Endothelial cell of umbilical vein (primary cell): ENCODE measurements at regions not wholly inside any gene's neighbourhood (a gene's known extent, or its start where the extent isn't known, plus 50 kb on each side); places are given as distances from the start of the nearest gene placed in this dataset.

ENCODE experiments used
- BruUV-seq: library from RNA; stranded (reverse); fragments of 400-500 nt; replicated peaks from 2 replicates; lab custom pipeline; 2021; lab: Mats Ljungman, UMichigan
- CTCF ChIA-PET: fragments of 300-600, 350-600 bp; sonication (Branson Sonifier 250); formaldehyde crosslinking; loops from one replicate; lab custom pipeline; 2021; ENCODE audit warnings: antibody characterized with exemption, inconsistent platforms; lab: Charles Lee
- POLR2A ChIA-PET: fragments of 300-600, 350-600 bp; sonication (Branson Sonifier 250); formaldehyde crosslinking; loops from one replicate; lab custom pipeline; 2021; ENCODE audit warnings: antibody characterized with exemption, inconsistent platforms; lab: Charles Lee
- DNase-seq: peaks from one replicate; pipeline ENCODE4 v3.0.0-alpha.2; 2011; ENCODE audit warnings: low read depth, low spot score
- FAIRE-seq: peaks from 2 replicates; lab custom pipeline; 2011; peaks lifted over from hg19 to GRCh38; lab: Jason Lieb, UNC
- H2AFZ ChIP-seq: 2 replicates; pipeline ENCODE4 v1.6.0; 2012; ENCODE audit warnings: low read depth, low read length, control low read depth, inconsistent platforms
- H3K27ac ChIP-seq: 2 replicates; pipeline ENCODE4 v1.5.1; 2011; ENCODE audit warnings: low read depth, mild to moderate bottlenecking, control low read depth, low read length, moderate library complexity; ENCODE audit not compliant: insufficient read depth
- H3K27me3 ChIP-seq, 2 experiments: 2 replicates each; pipeline versions ENCODE4 v1.6.0 to v1.6.1; 2011; ENCODE audit warnings: low read length in 2 of 2, mixed read lengths in 1 of 2; ENCODE audit not compliant: control insufficient read depth in 2 of 2, insufficient read depth in 2 of 2
- H3K36me3 ChIP-seq, 2 experiments: 2 replicates in 1 of 2; 3 replicates in 1 of 2; pipeline ENCODE4 v1.5.1; 2011; ENCODE audit warnings: low read length in 2 of 2, mild to moderate bottlenecking in 1 of 2, moderate library complexity in 1 of 2; ENCODE audit not compliant: control insufficient read depth in 2 of 2, insufficient read depth in 2 of 2; ENCODE audit errors: extremely low read depth in 1 of 2
- H3K4me1 ChIP-seq: 3 replicates; pipeline ENCODE4 v1.5.1; 2011; ENCODE audit warnings: mild to moderate bottlenecking, low read length; ENCODE audit not compliant: control insufficient read depth, insufficient read depth; ENCODE audit errors: extremely low read depth
- H3K4me2 ChIP-seq: 2 replicates; pipeline ENCODE4 v1.6.1; 2011; ENCODE audit warnings: low read length, control low read depth, mixed read lengths; ENCODE audit not compliant: insufficient read depth
- H3K4me3 ChIP-seq, 3 experiments: fragments of 200-600 bp in 1 of 3; sonication (generic), shearing (Covaris generic) in 1 of 3; replicated peaks in 1 of 3; 2 replicates each; pipeline ENCODE4 v1.5.1; 2011 to 2016; ENCODE audit warnings: control low read depth in 3 of 3, low read length in 3 of 3, mild to moderate bottlenecking in 2 of 3, inconsistent platforms in 1 of 3, low read depth in 1 of 3, moderate library complexity in 1 of 3; ENCODE audit not compliant: insufficient read depth in 1 of 3
- H3K79me2 ChIP-seq: 2 replicates; pipeline ENCODE4 v1.6.0; 2012; ENCODE audit warnings: low read length, inconsistent platforms; ENCODE audit not compliant: control insufficient read depth, insufficient read depth
- H3K9ac ChIP-seq: replicated peaks from 2 replicates; pipeline ENCODE3; 2011; ENCODE audit warnings: low read length, control low read depth; ENCODE audit not compliant: insufficient read depth; ENCODE audit errors: extremely low read depth
- H3K9me1 ChIP-seq: replicated peaks from 3 replicates; pipeline ENCODE4 v1.6.0; 2011; ENCODE audit warnings: mild to moderate bottlenecking, low read length; ENCODE audit not compliant: control insufficient read depth, insufficient read depth; ENCODE audit errors: extremely low read depth
- H3K9me3 ChIP-seq: replicated peaks from 2 replicates; pipeline ENCODE4 v1.5.1; 2012; ENCODE audit warnings: low read length, inconsistent platforms; ENCODE audit not compliant: control insufficient read depth, insufficient read depth
- H4K20me1 ChIP-seq: replicated peaks from 2 replicates; pipeline ENCODE3; 2011; ENCODE audit warnings: mild to moderate bottlenecking, low read length; ENCODE audit not compliant: control insufficient read depth, insufficient read depth; ENCODE audit errors: extremely low read depth
- EZH2 ChIP-seq: IDR thresholded peaks from 2 replicates; pipeline ENCODE4 v1.6.1; 2012; ENCODE audit warnings: borderline replicate concordance, low read depth, mild to moderate bottlenecking, moderate library complexity, low read length, inconsistent platforms; ENCODE audit not compliant: severe bottlenecking
- FOS ChIP-seq: IDR thresholded peaks from 2 replicates; pipeline ENCODE4 v1.6.1; 2011; ENCODE audit warnings: mild to moderate bottlenecking, low read length, moderate library complexity, borderline replicate concordance; ENCODE audit not compliant: insufficient read depth
- GATA2 ChIP-seq: IDR thresholded peaks from 2 replicates; pipeline ENCODE4 v1.7.0; 2011; ENCODE audit warnings: low read depth, mild to moderate bottlenecking, moderate library complexity, mixed read lengths, low read length; ENCODE audit not compliant: insufficient read length, insufficient read depth
- JUN ChIP-seq: IDR thresholded peaks from 2 replicates; pipeline ENCODE4 v1.6.1; 2011; ENCODE audit warnings: borderline replicate concordance, low read depth; ENCODE audit not compliant: insufficient read length, insufficient read depth
- MYC ChIP-seq: IDR thresholded peaks from one replicate; pipeline ENCODE4 v1.6.1; 2011; ENCODE audit warnings: mild to moderate bottlenecking, low read depth, low read length
- POLR2A ChIP-seq: IDR thresholded peaks from 2 replicates; pipeline ENCODE4 v1.6.1; 2012; ENCODE audit warnings: low read depth, mild to moderate bottlenecking, control low read depth, low read length
- POLR2AphosphoS5 ChIP-seq: IDR thresholded peaks from 2 replicates; pipeline ENCODE4 v1.6.1; 2012; ENCODE audit warnings: low read depth, mild to moderate bottlenecking, control low read depth, low read length, moderate library complexity; ENCODE audit not compliant: insufficient read depth
- dilution Hi-C: fragments of 300-500 bp; cut with MboI; formaldehyde crosslinking; loops from one replicate; pipeline ENCODE4 v1.15.0; 2019; ENCODE audit warnings: low sequenced_read_pairs; ENCODE audit not compliant: extremely low pct_ligation_motif_present
- intact Hi-C: fragments of 100-400 bp; cut with micrococcal nuclease; formaldehyde crosslinking; loops from one replicate; pipeline ENCODE4 v1.10.0; 2022
- TF ChIP-seq, protein P1 (sequence below): IDR thresholded peaks from 2 replicates; pipeline ENCODE4 v1.6.1; 2011; ENCODE audit not compliant: insufficient read depth, insufficient read length
- TF ChIP-seq, protein P2 (sequence below), 2 donors: IDR thresholded peaks; 1 replicate in 1 of 2; 2 replicates in 1 of 2; pipeline ENCODE4 v1.5.1; 2011; ENCODE audit warnings: low read length in 2 of 2, mild to moderate bottlenecking in 2 of 2, moderate library complexity in 2 of 2, control low read depth in 1 of 2, inconsistent platforms in 1 of 2, low read depth in 1 of 2; ENCODE audit not compliant: insufficient read depth in 1 of 2; ENCODE audit errors: extremely low read depth in 1 of 2

GRCh38 chr3:132871956-132872355, 149.7 kb upstream of the NPHP3 start:
- H3K27me3 ChIP-seq = peaks cover 0 to 2% of the 10 kb centered on the region in 2 experiments
- FAIRE-seq = no peak
- no peaks in the 10 kb centered on the region for H4K20me1 ChIP-seq
- no peak overlapping the region for H2AFZ ChIP-seq
- no peak overlapping the region for H3K4me3 ChIP-seq
- H3K4me1 ChIP-seq = no peaks in the 10 kb centered on the region
- no TSS peak for BruUV-seq
- no peaks in the 10 kb centered on the region for H3K79me2 ChIP-seq
- no peaks in the 10 kb centered on the region for H3K36me3 ChIP-seq
- H3K4me2 ChIP-seq = no peak overlapping the region
- H3K9me1 ChIP-seq = no peaks in the 10 kb centered on the region
- ChIA-PET CTCF (no interaction called here), POLR2A (no interaction called here)
- intact Hi-C loops (no loop called here), dilution Hi-C loops (no loop called here)
- DNase-seq = no peak
- H3K27ac ChIP-seq = no peak overlapping the region
- no peak overlapping the region for H3K9ac ChIP-seq
- H3K9me3 ChIP-seq = no peaks in the 10 kb centered on the region
- TF ChIP-seq POLR2A (no peak), FOS (no peak), POLR2AphosphoS5 (no peak), EZH2 (no peak), MYC (no peak), JUN (no peak), GATA2 (no peak)
- TF ChIP-seq, protein P1, sequence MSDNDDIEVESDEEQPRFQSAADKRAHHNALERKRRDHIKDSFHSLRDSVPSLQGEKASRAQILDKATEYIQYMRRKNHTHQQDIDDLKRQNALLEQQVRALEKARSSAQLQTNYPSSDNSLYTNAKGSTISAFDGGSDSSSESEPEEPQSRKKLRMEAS = no peak
- TF ChIP-seq, protein P2, sequence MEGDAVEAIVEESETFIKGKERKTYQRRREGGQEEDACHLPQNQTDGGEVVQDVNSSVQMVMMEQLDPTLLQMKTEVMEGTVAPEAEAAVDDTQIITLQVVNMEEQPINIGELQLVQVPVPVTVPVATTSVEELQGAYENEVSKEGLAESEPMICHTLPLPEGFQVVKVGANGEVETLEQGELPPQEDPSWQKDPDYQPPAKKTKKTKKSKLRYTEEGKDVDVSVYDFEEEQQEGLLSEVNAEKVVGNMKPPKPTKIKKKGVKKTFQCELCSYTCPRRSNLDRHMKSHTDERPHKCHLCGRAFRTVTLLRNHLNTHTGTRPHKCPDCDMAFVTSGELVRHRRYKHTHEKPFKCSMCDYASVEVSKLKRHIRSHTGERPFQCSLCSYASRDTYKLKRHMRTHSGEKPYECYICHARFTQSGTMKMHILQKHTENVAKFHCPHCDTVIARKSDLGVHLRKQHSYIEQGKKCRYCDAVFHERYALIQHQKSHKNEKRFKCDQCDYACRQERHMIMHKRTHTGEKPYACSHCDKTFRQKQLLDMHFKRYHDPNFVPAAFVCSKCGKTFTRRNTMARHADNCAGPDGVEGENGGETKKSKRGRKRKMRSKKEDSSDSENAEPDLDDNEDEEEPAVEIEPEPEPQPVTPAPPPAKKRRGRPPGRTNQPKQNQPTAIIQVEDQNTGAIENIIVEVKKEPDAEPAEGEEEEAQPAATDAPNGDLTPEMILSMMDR (IDR thresholded peaks at IDR 0.05; ENCODE audit: extremely low read depth in 1 of 2, insufficient read depth in 1 of 2, low read depth in 1 of 2, low read length in 2 of 2) = no peak
